GM23338 (cell line): ENCODE measurements at regions not wholly inside any gene's neighbourhood (a gene's known extent, or its start where the extent isn't known, plus 50 kb on each side); places are given as distances from the start of the nearest gene placed in this dataset.

Experiments
- ATAC-seq: fragments of 200-7000 bp; cut with Tn5 transposase; 3 replicates; pipeline ENCODE4 v1.9.1; 2020
- DNase-seq: peaks from one replicate; pipeline ENCODE4 v3.0.0-alpha.2; 2015; ENCODE audit warnings: low spot score
- H2AFZ ChIP-seq: fragments of 200-600 bp; sonication (generic); 2 replicates; pipeline ENCODE4 v1.8.0; 2016; ENCODE audit warnings: antibody characterized with exemption, mild to moderate bottlenecking, moderate library complexity
- H3F3A ChIP-seq: fragments of 200-600 bp; sonication (generic); replicated peaks from 2 replicates; pipeline ENCODE4 v1.8.0; 2017; ENCODE audit warnings: antibody characterized with exemption, mixed run types, low read depth
- H3K27ac ChIP-seq: fragments of 200-600 bp; sonication (generic); 2 replicates; pipeline ENCODE4 v1.6.1; 2016; ENCODE audit warnings: low read depth
- H3K27me3 ChIP-seq: fragments of 200-600 bp; sonication (generic); 2 replicates; pipeline ENCODE4 v1.8.0; 2016; ENCODE audit warnings: mild to moderate bottlenecking, mixed run types, moderate library complexity; ENCODE audit not compliant: insufficient read depth
- H3K36me3 ChIP-seq: fragments of 200-600 bp; sonication (generic); 2 replicates; pipeline ENCODE4 v1.8.0; 2016; ENCODE audit warnings: mild to moderate bottlenecking; ENCODE audit not compliant: insufficient read depth
- H3K4me1 ChIP-seq: fragments of 200-600 bp; sonication (generic); 2 replicates; pipeline ENCODE4 v1.8.0; 2016; ENCODE audit warnings: mild to moderate bottlenecking, moderate library complexity; ENCODE audit not compliant: insufficient read depth
- H3K4me2 ChIP-seq: fragments of 200-600 bp; sonication (generic); 2 replicates; pipeline ENCODE4 v1.7.1; 2017; ENCODE audit warnings: mixed run types
- H3K4me3 ChIP-seq: fragments of 200-600 bp; sonication (generic); 2 replicates; pipeline ENCODE4 v1.6.1; 2016; ENCODE audit warnings: mixed run types
- H3K79me2 ChIP-seq: fragments of 200-600 bp; sonication (generic); replicated peaks from 2 replicates; pipeline ENCODE4 v1.8.0; 2017; ENCODE audit warnings: mild to moderate bottlenecking; ENCODE audit not compliant: insufficient read depth
- H3K9me2 ChIP-seq: fragments of 200-600 bp; sonication (generic); 2 replicates; pipeline ENCODE4 v1.8.0; 2017; ENCODE audit not compliant: insufficient read depth
- H4K20me1 ChIP-seq: fragments of 200-600 bp; sonication (generic); replicated peaks from 2 replicates; pipeline ENCODE4 v1.8.0; 2017; ENCODE audit warnings: mild to moderate bottlenecking; ENCODE audit not compliant: insufficient read depth
- H3K27ac Mint-ChIP-seq: 2 replicates; pipeline ENCODE4 v1.8.0; 2020; ENCODE audit warnings: inconsistent platforms, mild to moderate bottlenecking, moderate library complexity, mixed read lengths
- H3K27me3 Mint-ChIP-seq: 3 replicates; pipeline ENCODE4 v1.8.0; 2022; ENCODE audit warnings: low read depth, mild to moderate bottlenecking, moderate library complexity, mixed read lengths, inconsistent platforms; ENCODE audit not compliant: insufficient read depth, poor library complexity
- H3K36me3 Mint-ChIP-seq: 3 replicates; pipeline ENCODE4 v1.8.0; 2021; ENCODE audit warnings: low read depth, mild to moderate bottlenecking, inconsistent platforms, moderate library complexity, mixed read lengths
- H3K4me1 Mint-ChIP-seq: 3 replicates; pipeline ENCODE4 v1.8.0; 2020; ENCODE audit warnings: mild to moderate bottlenecking, inconsistent platforms, mixed read lengths
- H3K4me3 Mint-ChIP-seq: 3 replicates; pipeline ENCODE4 v1.8.0; 2021; ENCODE audit warnings: moderate library complexity, mild to moderate bottlenecking, inconsistent platforms, mixed read lengths
- H3K9me3 Mint-ChIP-seq: 3 replicates; pipeline ENCODE4 v1.8.0; 2020; ENCODE audit warnings: moderate library complexity, mild to moderate bottlenecking, inconsistent platforms, mixed read lengths
- CTCF ChIP-seq, 2 experiments: fragments of 200-600 bp in 1 of 2; sonication (generic) in 1 of 2; conservative IDR thresholded peaks; 2 replicates each; pipeline versions ENCODE4 v1.5.1 to v1.6.1; 2016 to 2017; ENCODE audit warnings: antibody characterized with exemption in 2 of 2, low read depth in 2 of 2, mild to moderate bottlenecking in 2 of 2, moderate library complexity in 1 of 2
- ETS1 ChIP-seq: IDR thresholded peaks from 2 replicates; pipeline ENCODE4 v1.6.1; 2016; ENCODE audit warnings: antibody characterized with exemption
- EZH2 ChIP-seq: fragments of 200-600 bp; sonication (generic); IDR thresholded peaks from one replicate; pipeline ENCODE4 v1.8.0; 2017; ENCODE audit warnings: antibody characterized with exemption, mild to moderate bottlenecking, low read depth; ENCODE audit not compliant: unreplicated experiment
- EZH2phosphoT487 ChIP-seq: fragments of 200-600 bp; sonication (generic); IDR thresholded peaks from one replicate; pipeline ENCODE4 v1.8.1; 2018; ENCODE audit warnings: antibody characterized with exemption; ENCODE audit not compliant: unreplicated experiment
- JUNB ChIP-seq: IDR thresholded peaks from one replicate; pipeline ENCODE4 v1.6.1; 2016; ENCODE audit warnings: antibody characterized with exemption; ENCODE audit not compliant: unreplicated experiment
- NANOG ChIP-seq: IDR thresholded peaks from 2 replicates; pipeline ENCODE4 v1.6.1; 2016; ENCODE audit warnings: antibody characterized with exemption, borderline replicate concordance
- POLR2AphosphoS5 ChIP-seq: IDR thresholded peaks from 2 replicates; pipeline ENCODE4 v1.6.1; 2016; ENCODE audit warnings: antibody characterized with exemption, low read depth
- ZNF114 ChIP-seq: fragments of 250-450 bp; sonication (Bioruptor Pico); IDR thresholded peaks from 2 replicates; pipeline ENCODE4 v1.5.0; 2020; ENCODE audit warnings: mild to moderate bottlenecking, moderate library complexity
- ZNF331 ChIP-seq: fragments of 250-450 bp; sonication (Bioruptor Pico); IDR thresholded peaks from 2 replicates; pipeline ENCODE4 v1.5.0; 2020; ENCODE audit warnings: low read depth, mild to moderate bottlenecking, moderate library complexity
- ZNF462 ChIP-seq: fragments of 250-450 bp; sonication (Bioruptor Pico); IDR thresholded peaks from 2 replicates; pipeline ENCODE4 v1.5.0; 2020; ENCODE audit warnings: mild to moderate bottlenecking, moderate library complexity

- Mint-ChIP-seq H3K27me3 (peaks cover 6% of the 10 kb centered on the region), H3K4me1 (peaks cover 19% of the 10 kb centered on the region), H3K4me3 (no peak overlapping the region), H3K9me3 (no peaks in the 10 kb centered on the region; the same call in 2 of the 3 replicates), H3K27ac (no peak overlapping the region; the same call in 1 of the 2 replicates), H3K36me3 (peaks cover 3% of the 10 kb centered on the region; the same call in 2 of the 3 replicates)
- no peaks in the 10 kb centered on the region for H4K20me1 ChIP-seq
- no peaks in the 10 kb centered on the region for H3K79me2 ChIP-seq
- peak; percentile 45 for ATAC-seq
- H3K4me2 ChIP-seq = peak overlapping the region; percentile 51; the same call in 1 of the 2 replicates
- H3F3A ChIP-seq = no peaks in the 10 kb centered on the region
- H3K36me3 ChIP-seq = no peaks in the 10 kb centered on the region
- no peaks in the 10 kb centered on the region for H3K9me2 ChIP-seq
- H3K27ac ChIP-seq = no peak overlapping the region
- H3K4me3 ChIP-seq = no peak overlapping the region
- TF ChIP-seq ZNF331 (CRISPR knock-in tag) (no peak), EZH2phosphoT487 (no peak), CTCF (conservative IDR thresholded peaks at IDR 0.05; ENCODE audit: low read depth in 2 of 2) (no peak)
- DNase-seq = peak; percentile 27
- no peaks in the 10 kb centered on the region for H3K27me3 ChIP-seq
- H3K4me1 ChIP-seq = peaks cover 10% of the 10 kb centered on the region
- no peak overlapping the region for H2AFZ ChIP-seq
These were observed 96.8 kb upstream of the RUNX3 start for GRCh38 chr1:25026730-25027450.

- no peak overlapping the region for H2AFZ ChIP-seq
- ATAC-seq (no peak), DNase-seq (no peak)
- peaks cover 19% of the 10 kb centered on the region for H3K4me1 Mint-ChIP-seq
- no peaks in the 10 kb centered on the region for H3K9me2 ChIP-seq
- H3K4me3 Mint-ChIP-seq = no peak overlapping the region
- H3K4me2 ChIP-seq = peak overlapping the region; percentile 51; the same call in 1 of the 2 replicates
- H3K27ac ChIP-seq = no peak overlapping the region
- peaks cover 3% of the 10 kb centered on the region; the same call in 2 of the 3 replicates for H3K36me3 Mint-ChIP-seq
- no peak overlapping the region for H3K27ac Mint-ChIP-seq
- no peaks in the 10 kb centered on the region for H3K79me2 ChIP-seq
- H3F3A ChIP-seq = no peaks in the 10 kb centered on the region
- H3K9me3 Mint-ChIP-seq = no peaks in the 10 kb centered on the region; the same call in 2 of the 3 replicates
- no peaks in the 10 kb centered on the region for H3K27me3 ChIP-seq
- H4K20me1 ChIP-seq = no peaks in the 10 kb centered on the region
- no peaks in the 10 kb centered on the region for H3K36me3 ChIP-seq
- H3K4me1 ChIP-seq = peaks cover 10% of the 10 kb centered on the region
- peaks cover 6% of the 10 kb centered on the region for H3K27me3 Mint-ChIP-seq
- no peak overlapping the region for H3K4me3 ChIP-seq
- no peak for TF ChIP-seq EZH2phosphoT487
- TF ChIP-seq ETS1 = no peak
- no peak for TF ChIP-seq ZNF462 (CRISPR knock-in tag)
- TF ChIP-seq POLR2AphosphoS5 = no peak
- no peak for TF ChIP-seq JUNB
- no peak for TF ChIP-seq EZH2
- TF ChIP-seq ZNF114 (CRISPR knock-in tag) = no peak
- no peak for TF ChIP-seq NANOG
These were observed 96.2 kb upstream of the RUNX3 start for GRCh38 chr1:25026304-25026703.
